Activated T-cell treated with anti-CD3 and anti-CD28 coated beads for 48 hours (primary cell): ENCODE measurements at regions not wholly inside any gene's neighbourhood (a gene's known extent, or its start where the extent isn't known, plus 50 kb on each side); places are given as distances from the start of the nearest gene placed in this dataset.

Experiments
- DNase-seq: peaks from one replicate; pipeline ENCODE4 v3.0.0-alpha.2; 2020; ENCODE audit warnings: low read depth

DNA sequence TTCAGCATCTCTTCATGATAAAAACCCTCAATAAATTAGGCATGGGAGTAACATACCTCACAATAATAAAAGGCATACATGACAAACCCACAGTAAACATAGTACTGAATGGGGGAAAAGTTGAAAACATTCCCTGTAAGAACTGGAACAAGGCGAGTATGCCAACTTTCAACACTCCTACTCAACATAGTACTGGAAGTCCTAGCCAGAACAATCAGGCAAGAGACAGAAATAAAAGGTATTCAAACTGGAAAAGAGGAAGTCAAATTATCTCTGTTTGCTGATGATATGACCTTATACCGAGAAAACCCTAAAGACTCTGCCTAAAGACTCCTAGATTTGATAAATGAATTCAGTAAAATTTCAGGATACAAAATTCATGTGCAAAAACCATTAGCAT lies 167.6 kb downstream of the TMEM38B start:
- DNase-seq = no peak

DNA sequence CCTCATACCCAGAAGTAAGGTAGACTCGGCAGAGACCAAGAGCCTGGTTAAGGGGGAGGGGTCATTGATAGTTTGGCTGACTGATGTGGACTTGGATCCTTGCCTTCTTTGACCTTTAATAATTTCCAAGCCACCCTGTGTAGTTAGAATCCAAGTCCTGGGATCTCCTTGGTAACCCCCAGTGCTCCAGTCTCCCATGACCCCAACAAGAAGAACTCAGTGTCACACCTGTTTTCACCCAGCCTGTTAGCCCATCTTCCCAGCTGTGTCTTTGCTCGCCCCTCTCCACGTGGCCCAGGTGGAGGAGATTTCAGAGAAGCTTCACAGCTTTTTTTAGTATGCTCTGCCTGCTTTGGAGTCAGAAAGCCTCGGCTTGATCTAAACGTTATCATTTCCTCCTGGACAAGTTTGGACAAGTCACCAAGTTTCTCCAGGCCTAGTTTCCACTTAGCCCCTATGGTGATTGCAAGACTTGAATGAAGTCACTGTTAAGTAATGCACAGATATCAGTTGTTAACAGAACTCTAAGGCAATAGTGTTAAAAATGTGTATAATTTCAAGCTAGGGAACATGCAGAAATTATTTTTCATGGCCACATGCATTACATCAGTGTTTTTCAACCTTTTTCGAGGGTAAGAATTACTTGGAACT lies 170.0 kb downstream of the TMEM38B start:
- DNase-seq = no peak

DNA sequence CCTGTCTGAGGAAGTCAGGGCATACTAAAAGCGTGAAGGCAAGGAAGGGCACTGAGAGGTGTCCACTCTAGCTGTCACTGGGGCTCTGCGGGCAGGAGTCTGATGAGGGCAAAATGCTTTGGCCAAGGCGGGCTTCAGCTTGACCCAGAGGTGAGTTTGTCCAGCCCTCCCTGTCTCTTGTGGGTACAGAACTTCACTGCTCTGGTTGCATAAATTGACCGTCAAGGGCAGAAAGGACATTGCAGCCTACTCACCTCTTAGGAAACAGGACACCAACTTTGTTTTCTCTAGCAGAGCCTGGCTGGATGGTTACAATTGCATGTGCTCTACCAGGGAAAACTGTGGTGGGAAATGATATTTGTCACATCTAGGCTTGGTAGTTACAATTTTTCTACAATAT lies 170.9 kb downstream of the TMEM38B start:
- DNase-seq = no peak

DNA sequence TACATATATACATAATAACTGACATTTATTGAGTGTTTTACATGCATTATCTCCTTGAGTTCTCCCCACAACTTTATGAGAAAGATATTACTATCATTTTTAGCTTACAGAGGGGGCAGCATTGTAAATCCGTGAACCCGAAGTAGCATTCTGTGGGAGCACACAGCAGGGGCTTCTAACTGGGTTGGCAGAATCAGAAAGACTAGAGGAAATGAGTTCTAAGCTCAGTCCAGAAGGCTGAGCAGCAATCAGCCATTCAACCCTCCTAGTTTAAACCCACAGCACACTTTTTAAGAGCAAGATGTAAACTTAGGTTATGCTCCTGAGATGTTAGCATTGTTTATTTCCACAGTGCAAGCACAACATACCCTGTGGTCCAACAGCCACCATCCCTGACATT lies 177.2 kb downstream of the TMEM38B start:
- DNase-seq = no peak

DNA sequence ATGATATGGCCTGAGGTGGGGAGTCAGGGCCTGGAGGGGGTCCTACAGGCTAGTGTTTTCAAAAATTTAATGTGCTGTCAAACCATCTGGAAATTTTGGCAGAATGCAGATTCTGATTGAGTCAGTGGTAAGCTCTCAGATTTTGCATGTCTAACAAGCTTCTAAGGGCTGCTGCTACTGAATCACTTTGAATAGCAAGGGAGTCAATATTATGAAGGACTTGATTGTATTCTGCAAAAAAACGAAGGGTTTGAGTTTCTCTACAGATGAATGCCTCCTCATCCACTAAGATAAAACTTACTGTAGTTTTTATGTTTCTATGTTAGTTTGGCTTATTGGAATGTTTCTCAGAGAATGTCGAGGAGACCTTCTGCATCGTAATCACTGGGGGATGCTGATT lies 179.5 kb downstream of the TMEM38B start:
- DNase-seq = no peak

DNA sequence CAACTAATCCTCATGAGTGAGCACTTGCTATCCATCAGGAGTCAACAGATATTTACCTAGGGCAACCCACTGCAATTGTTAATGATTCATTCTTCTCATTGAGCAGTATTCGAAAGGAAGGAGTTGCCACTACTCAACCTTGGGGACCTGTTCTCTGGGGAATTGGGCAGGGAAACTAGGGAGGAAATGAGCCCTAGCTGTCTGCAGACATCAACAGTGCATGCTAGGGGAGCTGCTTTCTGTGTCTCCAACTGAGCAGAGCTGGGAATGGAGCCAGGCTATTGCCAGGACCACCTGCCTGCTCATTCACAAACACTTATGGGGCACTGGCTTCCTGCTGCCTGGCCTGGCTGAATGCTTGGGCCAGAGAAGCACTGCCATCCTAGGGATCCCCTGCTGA lies 183.4 kb downstream of the TMEM38B start:
- no peak for DNase-seq

DNA sequence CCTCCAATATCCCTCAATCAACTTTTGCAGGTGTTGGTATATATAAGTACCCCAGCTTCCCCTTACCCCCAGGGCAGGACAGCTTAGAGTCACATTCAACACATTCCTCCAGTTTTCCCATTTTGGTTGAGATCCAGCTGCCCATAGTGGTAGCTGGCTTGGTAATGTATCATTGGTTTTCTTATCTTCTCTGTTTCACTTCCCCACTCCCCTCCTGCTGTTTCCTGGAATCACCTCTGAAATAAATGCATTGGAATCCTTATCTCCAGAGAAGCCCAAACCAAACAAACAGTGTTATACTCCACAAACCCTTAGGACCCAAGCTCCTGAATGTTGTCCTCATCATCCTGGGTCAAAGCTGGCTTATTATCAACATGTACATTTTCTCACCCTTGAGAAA lies 184.8 kb downstream of the TMEM38B start:
- no peak for DNase-seq

DNA sequence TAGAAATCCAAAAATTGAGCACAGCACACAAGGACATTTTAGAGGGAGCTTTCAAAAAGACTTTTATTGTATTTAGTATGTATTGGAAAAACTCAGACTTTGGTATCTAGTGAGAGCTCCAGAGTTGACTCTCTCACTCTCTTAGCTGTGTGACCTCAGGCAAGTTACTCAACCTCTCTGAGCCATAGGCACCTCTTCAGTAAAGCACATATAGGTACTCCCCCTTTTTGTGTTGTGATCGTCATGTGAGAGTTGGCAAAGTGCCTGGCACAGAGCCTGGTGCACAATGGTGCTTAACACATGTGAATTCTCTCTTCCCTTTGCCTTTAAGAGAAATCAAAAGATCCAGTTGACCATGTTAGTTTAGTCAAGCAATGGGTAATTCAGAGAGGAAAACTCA lies 186.2 kb downstream of the TMEM38B start:
- no peak for DNase-seq

DNA sequence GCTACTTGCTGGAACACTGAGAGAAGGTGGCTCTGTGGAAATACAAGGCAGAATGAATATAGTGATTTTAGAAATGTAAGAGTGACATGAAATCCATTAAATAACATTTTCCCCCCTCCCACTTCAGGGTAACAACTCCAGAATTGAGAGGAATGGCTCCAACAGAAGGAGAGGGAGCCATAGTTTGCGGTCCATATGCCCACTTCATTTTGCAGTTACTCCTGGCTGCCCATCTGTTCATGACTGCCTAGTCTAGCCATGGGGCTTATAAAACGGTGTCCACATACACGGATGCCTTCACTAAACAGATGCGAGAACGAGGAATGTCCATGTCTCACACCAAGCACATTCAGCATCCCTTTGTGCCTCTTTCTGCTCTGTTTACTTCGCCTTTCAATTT lies 186.7 kb downstream of the TMEM38B start:
- no peak for DNase-seq

DNA sequence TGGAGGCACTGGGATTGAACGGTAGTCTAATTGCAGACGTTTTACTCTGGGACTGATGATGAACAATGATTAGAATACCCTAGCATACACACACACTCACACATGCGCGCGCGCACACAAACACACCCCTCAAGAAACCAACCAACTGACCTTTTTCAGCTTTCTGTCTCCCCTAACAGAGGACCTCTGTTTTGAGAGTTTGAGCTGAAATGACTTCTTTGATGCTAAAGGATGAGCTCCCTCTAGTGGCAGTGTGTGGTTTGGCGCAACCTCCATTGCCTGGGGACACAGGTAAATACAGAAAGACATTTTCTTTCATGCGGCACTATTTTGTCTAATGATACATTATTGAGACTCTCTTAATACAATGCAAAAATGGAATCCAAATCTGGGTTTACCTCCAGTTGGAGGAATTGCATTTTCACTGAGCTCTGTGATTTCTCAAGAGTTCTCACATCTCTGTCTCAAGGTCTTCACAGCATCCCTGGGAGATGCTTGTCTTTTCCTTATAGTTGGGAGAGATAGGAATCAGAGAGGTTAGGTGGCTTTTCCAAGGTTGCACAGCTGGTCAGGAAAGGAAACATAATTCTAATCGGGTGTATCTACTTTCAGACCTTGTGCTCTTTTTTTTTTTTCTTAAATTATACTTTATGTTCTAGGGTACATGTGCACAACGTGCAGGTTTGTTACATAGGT lies 187.5 kb downstream of the TMEM38B start:
- peak; percentile 46 for DNase-seq

DNA sequence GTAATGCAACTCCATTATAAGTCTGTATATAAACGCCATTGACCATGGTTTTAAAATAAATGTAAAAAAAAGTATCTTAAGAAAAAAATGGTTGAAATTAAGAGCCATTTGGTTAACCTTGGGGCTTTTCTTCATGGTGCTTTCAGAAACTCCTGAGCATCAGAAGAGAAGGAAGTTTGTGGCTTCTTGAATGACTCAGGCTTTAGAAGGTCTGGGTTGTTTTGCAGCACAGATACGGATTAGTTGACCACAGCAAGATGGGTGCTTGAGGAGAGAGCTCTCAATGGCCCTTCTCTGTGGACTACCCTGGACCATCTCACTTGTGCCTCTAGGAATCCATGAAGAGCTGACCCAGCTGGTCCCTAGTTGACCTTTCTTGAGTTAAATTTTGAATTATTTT lies 189.5 kb downstream of the TMEM38B start:
- DNase-seq = no peak

DNA sequence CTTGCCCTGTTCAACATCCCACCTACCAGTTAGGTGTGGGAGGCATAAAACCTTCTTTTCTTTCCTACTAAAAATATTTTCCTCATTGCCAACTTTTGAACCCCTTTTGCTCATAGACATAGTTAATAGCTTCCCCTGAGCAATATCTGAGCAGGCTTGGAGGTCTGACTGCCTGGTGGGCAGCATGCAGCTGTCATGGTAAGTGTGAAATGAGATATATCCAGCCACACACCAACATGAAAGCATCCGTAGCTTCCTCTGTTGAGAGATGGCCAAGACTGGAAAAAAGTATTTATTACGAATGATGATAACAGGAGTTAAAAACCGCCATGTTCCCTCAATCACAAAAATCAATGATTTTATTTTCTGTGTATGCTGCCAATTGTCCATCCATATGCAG lies 190.1 kb downstream of the TMEM38B start:
- DNase-seq = no peak

DNA sequence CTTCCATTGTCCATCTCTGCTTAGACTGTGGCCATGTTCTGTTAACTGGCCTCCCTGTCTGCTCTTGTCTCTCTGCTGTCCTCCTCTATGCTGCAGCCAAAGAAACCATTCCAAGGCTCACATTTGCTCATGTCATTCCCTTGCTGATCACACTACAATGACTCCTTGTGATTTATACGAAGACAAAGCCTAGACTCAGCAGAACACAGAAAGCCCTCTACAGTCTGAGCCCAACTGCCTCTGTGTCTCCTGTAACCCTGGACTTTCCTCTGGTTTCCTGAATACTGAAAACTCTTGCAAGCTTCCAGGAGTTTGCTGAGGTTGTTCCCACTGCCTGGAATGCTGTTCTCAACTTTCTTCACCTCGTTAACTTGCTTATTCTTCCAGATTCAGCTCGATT lies 191.8 kb downstream of the TMEM38B start:
- DNase-seq = no peak

DNA sequence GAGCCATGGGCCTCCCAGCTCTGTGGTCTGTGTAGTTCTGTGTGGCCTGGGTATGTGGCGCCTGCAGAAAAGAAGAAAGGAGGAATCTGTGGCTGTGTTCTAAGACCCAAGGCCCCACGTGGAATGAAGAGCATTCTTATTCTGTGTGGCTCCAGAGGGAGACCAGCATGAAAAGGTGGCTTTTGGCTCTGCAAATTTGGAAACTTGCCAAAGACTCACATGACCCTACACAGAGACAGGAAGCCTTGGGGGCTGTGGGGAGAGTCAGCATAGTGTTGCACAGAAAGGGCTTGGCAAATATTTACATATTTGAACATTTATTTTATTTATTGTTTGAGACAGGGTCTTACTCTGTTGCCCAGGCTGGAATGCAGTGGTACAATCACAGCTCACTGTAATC lies 193.3 kb downstream of the TMEM38B start:
- DNase-seq = no peak

DNA sequence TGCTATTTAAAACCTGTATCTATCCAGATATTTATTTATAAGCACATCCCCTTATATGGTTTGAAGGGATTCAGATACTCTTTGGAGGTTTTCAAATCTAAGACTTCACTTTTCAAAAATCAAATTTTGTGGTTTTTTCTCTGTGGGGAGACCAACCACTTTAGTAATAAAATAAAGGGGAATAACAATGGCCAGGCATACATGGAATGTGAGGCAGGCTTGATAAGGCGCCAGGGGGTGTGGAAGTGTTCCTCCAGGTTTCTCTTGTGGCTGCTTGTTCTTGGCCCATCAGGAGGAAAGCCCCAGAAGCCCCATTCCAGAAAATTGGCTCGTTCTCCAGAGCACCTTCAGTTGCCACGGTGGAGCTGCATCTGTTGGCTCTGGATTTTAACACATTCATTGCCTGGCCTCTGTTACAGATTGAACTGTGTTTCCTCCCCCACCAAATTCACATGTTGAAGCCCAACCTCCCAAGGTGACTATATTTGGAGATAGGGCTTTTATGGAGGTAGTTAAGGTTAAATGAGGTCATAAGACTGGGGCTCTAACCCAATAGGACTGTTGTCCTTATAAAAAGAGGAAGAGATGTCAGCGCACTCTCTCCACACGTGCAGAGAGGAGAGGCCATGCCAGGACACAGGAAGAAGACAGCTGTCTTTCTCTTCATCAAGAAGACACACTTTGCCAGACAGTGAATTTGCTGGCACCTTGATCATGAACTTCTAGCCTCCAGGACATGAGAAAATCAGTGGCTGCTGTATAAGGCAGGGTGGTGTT lies 195.9 kb downstream of the TMEM38B start:
- no peak for DNase-seq

DNA sequence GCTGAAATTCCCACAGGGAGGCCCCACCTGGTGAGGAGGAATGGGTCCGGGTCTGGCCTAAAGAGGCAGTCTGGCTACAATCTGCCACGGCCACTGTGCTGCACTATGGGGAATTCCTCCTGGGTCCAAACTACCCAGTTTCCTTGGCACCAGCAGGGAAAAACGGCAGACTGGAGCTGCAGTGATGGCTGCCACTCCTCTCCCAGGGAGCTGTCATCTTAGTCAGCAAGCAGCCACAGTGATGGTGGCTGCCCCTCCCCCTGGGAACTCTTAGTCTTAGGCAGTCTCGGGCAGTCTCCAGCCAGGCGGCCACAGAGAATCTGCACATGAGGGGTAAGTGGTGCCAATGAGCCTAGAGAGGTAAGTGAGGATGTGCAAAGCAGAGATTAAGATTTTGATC lies 205.8 kb downstream of the TMEM38B start:
- no peak for DNase-seq

DNA sequence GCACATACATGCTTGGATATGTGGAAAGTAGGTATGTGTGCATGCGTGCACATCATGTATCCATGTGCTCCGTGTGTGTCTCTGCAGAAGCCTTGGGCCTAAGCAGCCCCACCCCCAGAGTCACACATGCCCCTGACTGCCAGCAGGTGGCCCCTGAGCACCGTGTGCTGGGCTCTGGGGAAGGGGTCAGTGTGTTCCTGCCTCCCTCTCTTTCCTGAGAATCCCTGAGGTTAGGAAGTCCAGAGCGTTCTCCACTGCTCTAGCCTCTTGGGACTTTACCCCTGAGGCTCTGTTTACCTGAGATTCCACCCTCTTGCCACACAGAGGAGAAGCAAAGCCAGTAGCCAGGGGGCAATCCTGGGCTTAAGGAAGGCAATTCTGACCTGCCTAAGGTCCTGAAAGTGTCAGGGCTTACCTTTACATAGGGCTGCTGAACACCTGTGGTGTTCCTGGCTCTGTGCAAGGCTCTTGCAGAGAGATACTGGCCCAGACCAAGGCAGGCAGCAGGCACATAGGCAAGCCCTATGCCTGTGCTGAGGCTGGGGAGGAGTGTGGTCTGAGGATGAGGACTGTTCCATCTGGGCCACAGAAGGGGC lies 207.3 kb downstream of the TMEM38B start:
- no peak for DNase-seq

DNA sequence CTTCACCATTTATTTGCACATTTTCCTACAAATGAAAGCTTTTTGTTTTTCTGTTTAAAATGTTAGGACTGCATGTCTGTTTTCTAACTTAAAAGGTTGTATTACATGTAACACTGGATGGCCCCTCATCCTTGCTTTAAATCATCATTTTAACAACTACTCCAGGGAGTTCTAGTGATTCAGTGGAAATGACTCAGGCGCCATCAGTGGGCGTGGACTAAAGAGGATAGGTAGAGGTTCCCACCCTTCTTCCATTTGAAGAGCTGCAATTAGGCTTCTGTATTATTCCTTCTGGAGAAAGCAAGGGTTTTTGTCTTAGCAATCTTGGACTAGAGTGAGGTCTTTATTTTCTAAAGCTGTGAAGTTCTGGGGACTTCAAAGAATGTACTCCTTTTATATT lies 213.7 kb downstream of the TMEM38B start:
- DNase-seq = no peak

DNA sequence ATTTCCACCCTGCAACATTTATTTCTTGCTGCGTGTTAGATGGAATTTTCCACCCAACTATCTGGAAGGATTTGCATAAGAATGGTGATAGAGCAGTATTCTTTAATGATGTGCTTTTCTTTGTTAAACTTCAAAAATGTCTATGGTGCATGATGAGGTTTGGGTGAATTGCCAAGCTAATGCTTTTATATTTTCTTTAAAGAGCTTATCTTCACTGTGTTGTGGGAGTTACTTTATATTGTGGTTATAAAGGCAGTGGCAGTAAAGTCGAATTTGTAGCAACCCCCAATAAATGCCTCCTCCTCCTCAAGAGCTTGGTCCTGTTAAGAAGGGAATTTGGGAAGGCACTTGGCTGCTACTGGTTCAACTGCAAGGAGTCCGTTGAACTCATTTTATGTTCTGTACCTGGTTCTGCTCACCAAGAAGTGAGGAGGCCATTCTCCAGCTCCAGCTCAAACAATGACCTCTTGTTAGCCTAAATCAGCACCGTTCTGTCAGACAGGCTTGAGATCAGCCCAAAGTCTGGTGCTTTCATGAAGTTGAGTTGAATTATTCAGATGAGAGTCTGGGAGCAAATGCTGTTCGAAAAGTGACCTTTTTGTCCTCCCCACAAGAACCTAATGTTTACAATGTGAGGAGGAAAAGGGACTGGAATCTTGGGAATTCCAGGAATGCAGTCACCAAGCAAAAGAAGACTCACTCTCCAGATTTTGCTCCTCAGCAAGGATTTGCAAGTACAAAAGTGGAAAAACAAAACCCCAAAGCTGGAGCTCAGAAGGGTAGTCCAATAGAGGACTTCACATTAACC lies 217.0 kb downstream of the TMEM38B start:
- no peak for DNase-seq

DNA sequence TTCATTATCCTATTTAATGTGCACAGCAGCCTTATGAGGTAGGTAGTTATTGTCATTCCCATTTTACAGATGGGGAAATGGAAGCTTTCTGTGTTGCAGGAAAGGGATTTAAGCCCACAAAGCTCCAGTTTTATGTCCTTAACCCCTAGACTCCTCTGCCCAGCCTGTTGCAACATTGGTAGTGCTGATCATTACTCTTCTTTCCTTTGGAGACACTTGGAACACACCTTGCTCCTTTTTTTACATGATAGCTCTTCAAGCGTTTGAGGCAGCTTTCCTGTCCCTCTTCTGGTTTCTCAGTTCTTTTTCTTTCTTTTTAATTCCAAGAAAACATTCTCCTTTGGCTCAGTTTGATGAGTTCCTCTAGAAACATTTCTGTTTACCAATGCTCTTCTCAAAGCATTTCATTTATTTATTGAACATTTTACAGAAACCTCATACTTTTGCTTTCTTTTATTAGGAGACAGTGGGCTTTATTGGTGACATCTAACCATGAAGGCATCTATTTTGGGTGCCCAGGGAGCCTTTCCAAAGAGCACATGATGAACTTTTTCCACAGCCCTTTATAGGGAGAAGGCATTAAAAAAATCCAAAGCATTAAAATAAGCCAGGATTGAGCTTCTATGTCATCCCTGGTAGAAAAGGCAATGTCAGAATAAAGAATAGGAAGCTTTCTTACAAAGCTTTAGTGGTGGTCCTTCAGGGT lies 218.0 kb downstream of the TMEM38B start:
- no peak for DNase-seq

DNA sequence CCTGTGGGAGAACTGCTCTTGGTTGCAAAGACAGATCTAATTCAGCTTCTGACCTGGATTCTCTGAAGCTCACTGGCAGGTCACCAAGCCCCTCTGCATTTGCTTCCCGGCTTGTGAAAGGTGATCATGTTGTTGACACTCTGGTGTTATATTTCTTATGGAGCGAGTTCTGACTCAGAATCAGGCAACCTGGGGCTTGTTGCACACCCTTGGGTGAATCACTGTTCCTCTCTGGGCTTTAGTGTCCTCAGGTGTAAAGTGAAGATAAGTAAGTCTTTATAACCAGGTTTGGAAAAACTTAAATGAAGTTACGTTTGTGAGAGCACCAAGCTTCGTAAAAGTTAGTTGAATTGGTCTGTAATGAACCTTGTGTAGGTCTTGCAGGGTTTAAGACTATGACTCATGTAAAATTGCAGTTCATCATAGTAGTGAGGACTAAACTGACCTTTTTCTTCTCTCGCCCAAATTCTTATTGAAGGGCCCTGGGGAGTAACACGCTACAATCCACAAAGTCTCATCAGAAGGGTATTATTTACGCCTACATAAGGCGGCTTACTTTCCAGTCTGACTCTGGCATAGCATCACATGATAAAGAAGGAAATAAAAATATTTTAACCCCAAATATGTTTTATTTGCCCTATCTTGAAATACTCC lies 218.6 kb downstream of the TMEM38B start:
- no peak for DNase-seq
